ENCODE measurements at regions not wholly inside any gene's neighbourhood (a gene's known extent, or its start where the extent isn't known, plus 50 kb on each side); places are given as distances from the start of the nearest gene placed in this dataset.

DNA sequence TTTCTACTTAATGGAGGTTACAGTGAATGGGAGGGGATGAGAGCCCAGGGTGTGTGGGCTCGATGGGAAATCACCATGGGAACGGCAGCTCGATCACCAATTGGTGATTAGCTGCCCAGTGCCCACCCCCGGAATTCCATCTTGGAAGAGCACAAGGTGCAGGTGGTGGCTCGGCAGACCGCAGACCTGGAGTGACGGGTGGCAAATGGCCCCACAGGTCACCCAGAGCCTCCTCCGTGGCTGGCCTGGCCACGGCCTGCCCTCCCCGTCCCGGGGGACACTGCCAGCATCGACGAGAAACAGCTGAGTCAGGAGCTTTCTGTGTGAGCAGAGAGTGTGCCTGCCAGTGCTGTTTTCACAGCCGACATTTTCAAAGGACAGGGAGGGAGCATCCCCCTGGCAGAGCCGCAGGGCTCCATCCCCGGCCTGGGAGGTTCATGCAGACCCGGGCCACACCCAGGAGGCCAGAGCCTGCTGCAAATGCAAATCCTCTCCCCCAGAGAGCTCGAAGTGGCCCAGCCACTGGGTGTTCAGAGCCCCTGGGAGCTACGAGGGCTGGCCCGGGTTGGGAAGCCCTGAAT is 176.4 kb upstream of the MYT1L start:
- POLR2A ChIA-PET: no interaction called here
- H3K4me1 Mint-ChIP-seq: no peaks in the 10 kb centered on the region

DNA sequence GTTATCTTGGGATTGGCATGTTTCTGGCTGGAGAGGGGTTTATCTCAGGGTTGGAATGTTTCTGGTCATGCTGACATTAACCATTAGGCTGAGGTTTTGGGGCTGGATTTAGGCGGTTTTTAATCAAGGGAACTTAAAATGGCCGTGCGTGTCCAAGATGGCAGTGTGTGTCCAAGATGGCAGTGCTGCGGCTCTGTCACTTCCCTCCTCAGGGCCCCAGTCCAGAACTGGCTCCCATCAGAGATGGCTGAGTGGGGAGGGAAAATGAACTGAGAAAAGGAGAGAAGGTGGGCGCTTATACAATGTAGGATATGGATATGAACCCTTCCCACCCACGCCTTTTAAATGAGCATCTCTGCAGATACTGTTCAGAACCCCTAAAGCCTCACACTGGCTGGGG is 175.5 kb upstream of the MYT1L start:
- H3K27me3 Mint-ChIP-seq: peaks cover 2 to 39% (median 24%) of the 10 kb centered on the region in 5 donors
- H3K9me3 Mint-ChIP-seq: peaks cover 0 to 1% (median 0%) of the 10 kb centered on the region in 9 donors
- no peak overlapping the region for H3K4me3 Mint-ChIP-seq
- POLR2A ChIA-PET: no interaction called here
- no peak for ATAC-seq
- H3K36me3 Mint-ChIP-seq: no peaks in the 10 kb centered on the region
- H3K4me1 Mint-ChIP-seq: no peaks in the 10 kb centered on the region
- no peak for DNase-seq
- H3K27ac Mint-ChIP-seq: no peak overlapping the region

More for the DNA sequence above, 176.4 kb upstream of the MYT1L start:
- DNase-seq (no peak), ATAC-seq (no peak)
- Mint-ChIP-seq H3K27me3 (peaks cover 2 to 41% (median 26%) of the 10 kb centered on the region in 5 donors), H3K9me3 (peaks cover 0 to 1% (median 0%) of the 10 kb centered on the region in 9 donors), H3K4me3 (no peak overlapping the region), H3K27ac (no peak overlapping the region), H3K36me3 (no peaks in the 10 kb centered on the region)

DNA sequence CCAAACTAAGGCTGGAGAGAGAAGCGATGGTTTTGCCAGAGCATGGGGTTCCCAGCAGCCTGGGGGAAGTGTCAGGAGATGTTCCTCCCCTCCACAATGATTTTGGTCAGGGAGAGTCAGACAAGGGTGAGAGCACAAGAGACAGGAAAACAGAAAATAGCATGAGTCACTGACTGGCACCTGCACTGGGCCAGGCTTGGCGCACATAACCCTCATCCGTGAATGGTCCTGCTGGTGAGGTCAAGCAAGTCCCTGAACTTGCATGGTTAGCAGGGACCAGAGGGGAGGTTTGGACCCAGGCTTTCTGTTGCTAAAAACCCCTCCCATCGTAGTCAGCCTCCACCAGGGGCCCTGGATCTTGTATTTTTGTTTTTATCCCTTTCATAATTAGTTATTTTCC is 174.5 kb upstream of the MYT1L start:
- H3K9me3 Mint-ChIP-seq: peaks cover 0 to 1% (median 0%) of the 10 kb centered on the region in 9 donors
- H3K36me3 Mint-ChIP-seq: no peaks in the 10 kb centered on the region
- no peak for DNase-seq
- H3K27me3 Mint-ChIP-seq: peaks cover 2 to 34% (median 18%) of the 10 kb centered on the region in 5 donors
- POLR2A ChIA-PET: no interaction called here
- peaks cover 0 to 1% (median 0%) of the 10 kb centered on the region in 4 donors for H3K4me1 Mint-ChIP-seq
- H3K4me3 Mint-ChIP-seq: no peak overlapping the region
- H3K27ac Mint-ChIP-seq: no peak overlapping the region
- ATAC-seq: no peak

DNA sequence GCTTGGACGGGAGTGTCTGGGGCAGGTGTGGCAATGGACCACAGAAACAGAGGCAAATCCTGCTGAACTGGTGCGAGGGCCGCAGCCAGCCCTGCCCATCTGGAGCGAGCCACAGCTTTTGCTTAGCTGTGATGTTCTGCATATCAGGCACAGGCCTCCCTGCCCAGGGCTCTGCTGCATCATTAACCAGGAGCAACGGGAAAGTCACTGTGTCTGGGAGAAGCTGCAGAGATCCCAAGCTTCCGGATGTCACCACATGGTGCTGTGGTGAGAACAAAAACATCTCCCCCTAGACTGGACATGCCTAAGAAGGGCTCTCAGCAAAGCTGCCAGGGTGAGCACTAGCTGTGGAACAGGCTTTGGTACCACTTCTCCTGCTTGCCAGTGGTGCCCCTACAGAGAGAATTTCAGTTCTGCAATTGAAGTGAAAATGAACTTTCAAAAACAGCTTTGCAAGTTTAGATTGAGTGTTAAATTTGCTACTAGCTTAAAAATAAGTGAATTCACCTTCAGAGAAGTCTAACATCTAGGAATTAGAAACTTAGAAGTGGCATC is 172.9 kb upstream of the MYT1L start:
- Mint-ChIP-seq H3K9me3 (no peaks in the 10 kb centered on the region), H3K4me1 (peaks cover 0 to 1% (median 0%) of the 10 kb centered on the region in 4 donors), H3K27me3 (peaks cover 0 to 27% (median 12%) of the 10 kb centered on the region in 5 donors), H3K4me3 (no peak overlapping the region), H3K36me3 (no peaks in the 10 kb centered on the region), H3K27ac (no peak overlapping the region)
- ATAC-seq (no peak), DNase-seq (no peak)
- POLR2A ChIA-PET: no interaction called here

DNA sequence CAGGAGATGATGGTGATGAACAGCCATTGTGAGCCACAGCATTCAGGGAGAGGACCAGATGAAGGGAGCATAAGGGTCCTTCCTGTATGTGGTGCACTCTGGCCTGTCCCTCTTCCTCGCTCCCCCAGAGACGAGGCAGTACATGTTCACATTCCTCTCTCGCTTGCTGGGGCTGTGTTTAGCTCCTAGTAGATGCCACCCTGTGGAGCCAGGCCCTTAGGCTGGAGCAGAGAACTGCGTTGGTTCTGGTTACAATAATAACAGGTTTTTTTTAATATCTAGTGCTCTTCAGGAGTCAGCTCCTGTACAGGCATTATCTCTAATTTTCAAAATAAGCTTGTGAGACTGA is 171.1 kb upstream of the MYT1L start:
- ATAC-seq (no peak), DNase-seq (no peak)
- Mint-ChIP-seq H3K27me3 (peaks cover 0 to 27% (median 12%) of the 10 kb centered on the region in 5 donors), H3K4me3 (no peak overlapping the region), H3K36me3 (no peaks in the 10 kb centered on the region), H3K27ac (no peak overlapping the region), H3K9me3 (no peaks in the 10 kb centered on the region), H3K4me1 (peaks cover 0 to 1% (median 0%) of the 10 kb centered on the region in 4 donors)
- POLR2A ChIA-PET: no interaction called here

DNA sequence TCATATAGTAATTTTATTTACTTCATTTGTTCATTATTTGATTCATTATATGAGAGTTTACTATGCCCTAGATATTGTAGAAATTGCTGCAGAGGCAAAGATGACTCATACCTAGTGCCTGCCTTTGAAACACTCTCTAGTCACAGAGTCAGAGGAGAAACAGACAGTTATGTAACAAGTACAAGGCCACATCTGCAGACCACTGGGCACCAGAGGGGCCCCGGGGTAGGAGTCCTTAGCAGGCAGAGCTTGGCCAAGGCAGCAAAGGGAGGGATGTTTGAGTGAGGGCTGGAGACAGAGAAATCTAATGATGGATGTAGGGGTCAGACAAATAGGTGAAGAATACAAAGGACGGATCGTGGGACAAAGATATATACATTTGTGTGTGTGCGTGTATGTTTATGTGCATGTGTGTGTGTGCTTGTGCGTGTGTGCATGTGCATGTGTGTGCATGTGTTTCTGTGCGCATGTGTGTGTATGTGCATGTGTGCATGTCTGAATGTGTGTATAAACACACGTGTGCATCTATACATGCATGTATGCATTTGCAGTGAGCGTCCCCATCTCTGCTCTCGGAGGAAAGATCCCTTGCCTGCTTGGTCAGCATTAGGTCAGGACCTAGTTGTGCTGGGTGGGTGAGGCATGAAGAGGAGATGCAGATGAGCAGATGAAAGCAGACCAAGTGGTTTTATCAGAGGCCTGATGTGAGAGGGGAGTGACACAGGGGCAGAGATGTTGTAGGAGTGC is 170.6 kb upstream of the MYT1L start:
- ATAC-seq (no peak), DNase-seq (no peak)
- H3K9me3 Mint-ChIP-seq: no peaks in the 10 kb centered on the region
- peaks cover 0 to 1% (median 0%) of the 10 kb centered on the region in 4 donors for H3K4me1 Mint-ChIP-seq
- no peak overlapping the region for H3K4me3 Mint-ChIP-seq
- no peak overlapping the region for H3K27ac Mint-ChIP-seq
- H3K36me3 Mint-ChIP-seq: no peaks in the 10 kb centered on the region
- peaks cover 0 to 27% (median 10%) of the 10 kb centered on the region in 5 donors for H3K27me3 Mint-ChIP-seq
- POLR2A ChIA-PET: no interaction called here

DNA sequence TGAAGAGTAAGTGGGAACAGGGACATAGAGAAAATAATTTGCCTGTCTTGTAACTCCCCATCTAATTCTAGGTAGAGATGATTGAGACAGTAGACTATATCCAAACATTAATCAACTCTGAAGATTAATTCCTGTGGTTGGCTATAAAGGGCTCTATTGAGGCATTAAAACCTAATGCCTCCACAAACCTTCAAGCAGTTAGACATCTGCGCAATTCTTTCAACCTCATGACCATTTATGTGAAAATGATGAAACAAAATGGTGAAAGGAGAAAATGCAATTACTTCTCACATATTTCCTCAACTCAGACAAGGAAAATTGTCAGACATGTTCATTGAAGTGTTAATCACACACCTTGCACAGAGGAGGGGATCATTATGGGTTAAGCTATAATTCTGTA is 164.5 kb upstream of the MYT1L start:
- Mint-ChIP-seq H3K27ac (no peak overlapping the region), H3K36me3 (no peaks in the 10 kb centered on the region), H3K9me3 (no peaks in the 10 kb centered on the region), H3K4me1 (no peaks in the 10 kb centered on the region), H3K27me3 (peaks cover 2 to 20% (median 5%) of the 10 kb centered on the region in 5 donors), H3K4me3 (no peak overlapping the region)
- POLR2A ChIA-PET: no interaction called here
- DNase-seq (no peak), ATAC-seq (no peak)

DNA sequence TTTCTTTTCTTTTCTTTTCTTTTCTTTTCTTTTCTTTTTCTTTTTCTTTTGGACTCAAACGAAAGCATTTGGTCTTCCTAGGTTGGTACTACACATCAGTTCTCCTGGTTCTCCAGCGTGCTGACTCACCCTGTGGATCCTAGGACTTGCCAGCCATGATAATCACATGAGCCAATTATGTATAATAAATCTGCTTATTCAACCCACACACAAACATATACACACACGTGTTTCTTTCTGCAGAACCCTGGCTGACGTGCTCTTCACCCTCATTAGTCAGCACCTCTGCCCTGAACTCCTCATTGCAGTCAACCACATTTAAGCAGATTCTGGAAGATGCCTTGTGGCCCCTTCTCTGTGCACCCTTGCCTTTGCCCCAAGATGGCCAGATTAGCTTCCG is 162.4 kb upstream of the MYT1L start:
- Mint-ChIP-seq H3K9me3 (peaks cover 0 to 3% (median 0%) of the 10 kb centered on the region in 9 donors), H3K4me3 (no peak overlapping the region), H3K27ac (no peak overlapping the region), H3K4me1 (no peaks in the 10 kb centered on the region), H3K36me3 (no peaks in the 10 kb centered on the region), H3K27me3 (peaks cover 2 to 31% (median 5%) of the 10 kb centered on the region in 5 donors)
- DNase-seq: no peak
- POLR2A ChIA-PET: no interaction called here
- ATAC-seq: no peak

DNA sequence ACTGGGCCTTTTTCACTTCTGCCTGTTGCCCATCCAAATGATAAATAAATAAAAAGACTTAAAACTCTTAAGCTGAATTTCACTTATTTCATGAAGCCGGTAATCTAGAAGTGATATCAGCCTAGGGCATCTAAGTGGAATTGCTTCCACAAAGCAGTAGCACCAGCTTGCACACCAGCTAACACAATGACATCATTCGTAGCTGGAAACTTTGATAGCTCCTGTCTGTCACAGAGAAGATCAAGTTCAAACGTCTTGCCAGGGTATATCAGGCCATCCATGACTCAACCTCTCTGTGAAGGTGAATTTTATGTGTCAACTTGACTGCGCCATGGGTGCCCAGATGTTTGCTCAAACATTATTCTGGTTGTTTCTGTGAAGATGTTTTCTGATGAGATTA is 161.7 kb upstream of the MYT1L start:
- Mint-ChIP-seq H3K4me3 (no peak overlapping the region), H3K36me3 (no peaks in the 10 kb centered on the region), H3K9me3 (peaks cover 0 to 3% (median 0%) of the 10 kb centered on the region in 9 donors), H3K4me1 (no peaks in the 10 kb centered on the region), H3K27me3 (peaks cover 2 to 31% (median 5%) of the 10 kb centered on the region in 5 donors), H3K27ac (no peak overlapping the region)
- DNase-seq (no peak), ATAC-seq (no peak)
- POLR2A ChIA-PET: no interaction called here

DNA sequence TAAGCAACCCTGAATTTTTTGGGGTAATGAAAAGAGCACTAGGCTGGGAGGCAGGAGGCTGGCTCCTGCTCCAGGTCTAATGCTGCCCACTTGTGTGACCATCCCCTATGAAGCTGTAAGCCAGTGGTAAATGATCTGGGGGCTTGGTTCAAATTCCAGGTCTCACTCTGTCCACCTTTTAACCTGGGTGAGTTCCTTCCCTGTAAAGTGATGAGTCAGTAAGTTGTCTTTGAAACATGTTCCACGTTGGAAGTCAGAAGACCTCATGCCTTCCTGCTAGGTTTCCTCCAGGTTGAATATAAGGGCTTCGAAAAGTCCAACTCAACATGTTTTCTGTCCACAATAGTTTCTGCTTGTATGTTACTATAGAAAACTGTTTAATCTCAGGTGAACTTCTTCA is 160.9 kb upstream of the MYT1L start:
- peaks cover 2 to 31% (median 5%) of the 10 kb centered on the region in 5 donors for H3K27me3 Mint-ChIP-seq
- no peaks in the 10 kb centered on the region for H3K36me3 Mint-ChIP-seq
- no peak overlapping the region for H3K27ac Mint-ChIP-seq
- no peaks in the 10 kb centered on the region for H3K4me1 Mint-ChIP-seq
- no peak for DNase-seq
- H3K4me3 Mint-ChIP-seq: no peak overlapping the region
- no peak for ATAC-seq
- POLR2A ChIA-PET: no interaction called here
- H3K9me3 Mint-ChIP-seq: peaks cover 0 to 3% (median 0%) of the 10 kb centered on the region in 9 donors

DNA sequence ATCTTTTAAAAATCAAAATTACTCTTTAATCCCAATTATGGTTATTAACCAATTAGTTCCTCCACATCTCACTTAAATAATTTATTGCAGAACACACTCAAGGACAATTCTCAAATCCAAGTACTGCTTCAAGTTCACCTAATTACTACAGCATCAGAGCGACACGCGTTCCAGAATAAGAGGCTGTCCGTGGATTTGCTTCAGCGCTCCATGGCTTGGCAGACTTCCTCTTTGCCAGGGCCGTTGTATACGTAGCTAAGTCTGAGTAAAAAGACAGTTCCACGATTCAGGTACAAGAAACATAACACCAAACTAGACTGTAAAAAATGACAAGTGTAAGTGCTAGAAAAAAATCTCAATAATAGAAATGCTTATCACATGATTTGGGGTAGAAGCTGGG is 153.2 kb upstream of the MYT1L start:
- Mint-ChIP-seq H3K36me3 (no peaks in the 10 kb centered on the region), H3K27ac (no peak overlapping the region), H3K9me3 (peaks cover 0 to 14% (median 3%) of the 10 kb centered on the region in 9 donors), H3K4me1 (no peaks in the 10 kb centered on the region), H3K27me3 (peaks cover 0 to 18% (median 8%) of the 10 kb centered on the region in 5 donors), H3K4me3 (no peak overlapping the region)
- POLR2A ChIA-PET: no interaction called here
- DNase-seq (no peak), ATAC-seq (no peak)

DNA sequence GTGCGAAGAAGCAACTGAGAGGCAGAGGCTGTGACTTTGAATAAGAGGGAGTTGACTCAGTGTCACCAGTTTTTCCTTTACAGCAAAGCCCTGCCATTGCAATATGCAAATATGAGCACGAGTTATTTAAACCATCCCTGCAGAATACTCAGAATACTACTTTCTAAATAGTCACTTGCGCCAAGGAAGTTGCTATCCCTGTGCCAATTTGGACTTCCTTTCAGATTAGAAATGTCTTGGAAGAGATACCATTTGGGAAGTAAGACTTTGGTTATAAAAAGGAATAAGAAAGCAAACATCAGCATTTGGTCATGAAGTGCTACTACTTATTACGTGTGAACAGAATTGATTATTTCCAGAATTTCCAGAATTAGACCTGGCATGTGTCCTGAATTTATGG is 151.8 kb upstream of the MYT1L start:
- Mint-ChIP-seq H3K4me3 (no peak overlapping the region), H3K4me1 (no peaks in the 10 kb centered on the region), H3K27ac (no peak overlapping the region), H3K9me3 (peaks cover 0 to 14% (median 3%) of the 10 kb centered on the region in 9 donors), H3K27me3 (peaks cover 0 to 18% (median 8%) of the 10 kb centered on the region in 5 donors), H3K36me3 (no peaks in the 10 kb centered on the region)
- DNase-seq (no peak), ATAC-seq (no peak)
- POLR2A ChIA-PET: no interaction called here

DNA sequence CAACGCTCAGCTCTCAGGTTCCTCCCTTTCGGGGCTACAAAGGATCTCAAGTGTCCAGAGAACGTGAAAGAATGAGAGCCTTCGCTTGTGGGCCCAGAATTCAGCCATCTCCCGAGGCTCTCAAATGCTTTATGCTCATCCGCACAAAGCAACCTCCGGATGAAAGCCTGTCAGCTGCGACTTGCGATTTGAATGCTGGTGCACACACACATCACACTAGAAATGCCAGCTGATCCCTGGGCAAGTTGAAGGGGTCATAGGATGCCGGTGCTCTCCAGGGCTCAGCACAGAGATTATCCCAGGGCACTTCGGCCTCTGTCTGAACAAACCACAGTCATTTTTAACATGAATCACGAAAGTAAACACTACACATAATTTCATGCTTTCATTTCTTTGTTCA is 141.8 kb upstream of the MYT1L start:
- no peaks in the 10 kb centered on the region for H3K4me1 Mint-ChIP-seq
- ATAC-seq (no peak), DNase-seq (no peak)
- POLR2A ChIA-PET: no interaction called here
- H3K27ac Mint-ChIP-seq: no peak overlapping the region
- no peaks in the 10 kb centered on the region for H3K9me3 Mint-ChIP-seq
- no peak overlapping the region for H3K4me3 Mint-ChIP-seq
- H3K36me3 Mint-ChIP-seq: no peaks in the 10 kb centered on the region
- peaks cover 3 to 26% (median 8%) of the 10 kb centered on the region in 5 donors for H3K27me3 Mint-ChIP-seq

Data from naive thymus-derived CD8-positive, alpha-beta T cell (primary cell).